Kidney (tissue), 13 donors: ENCODE measurements at regions not wholly inside any gene's neighbourhood (a gene's known extent, or its start where the extent isn't known, plus 50 kb on each side); places are given as distances from the start of the nearest gene placed in this dataset.

Experiments used
- DNase-seq, 5 donors: peaks; one replicate each; pipeline ENCODE4 v3.0.0-alpha.2; 2013 to 2020
- FAIRE-seq: peaks from 2 replicates; lab custom pipeline; 2012; peaks lifted over from hg19 to GRCh38; lab: Jason Lieb, UNC
- H3K27ac ChIP-seq, 2 donors: one replicate each; pipeline ENCODE4 v1.7.0; 2013; ENCODE audit warnings: low read depth in 2 of 2, low read length in 2 of 2, inconsistent platforms in 1 of 2
- H3K27me3 ChIP-seq: one replicate; pipeline ENCODE4 v1.7.1; 2013; ENCODE audit warnings: low read length, inconsistent platforms; ENCODE audit not compliant: control insufficient read depth, insufficient read depth
- H3K36me3 ChIP-seq, 3 donors: one replicate each; pipeline versions ENCODE4 v1.7.0 to v1.7.1; 2013; ENCODE audit warnings: low read length in 3 of 3, control low read depth in 1 of 3, inconsistent platforms in 1 of 3; ENCODE audit not compliant: insufficient read depth in 3 of 3, control insufficient read depth in 2 of 3
- H3K4me1 ChIP-seq, 3 donors: one replicate each; pipeline versions ENCODE4 v1.7.0 to v1.7.1; 2013; ENCODE audit warnings: low read length in 3 of 3, inconsistent platforms in 1 of 3, low read depth in 1 of 3; ENCODE audit not compliant: control insufficient read depth in 2 of 3, insufficient read depth in 2 of 3
- H3K4me3 ChIP-seq, 3 donors: one replicate each; pipeline versions ENCODE4 v1.7.0 to v1.8.1; 2013; ENCODE audit warnings: low read length in 3 of 3, control low read depth in 1 of 3, inconsistent platforms in 1 of 3
- H3K9ac ChIP-seq, 3 donors: one replicate each; pipeline versions ENCODE4 v1.7.0 to v1.7.1; 2013; ENCODE audit warnings: low read length in 3 of 3, control low read depth in 1 of 3, inconsistent platforms in 1 of 3
- H3K9me3 ChIP-seq, 3 donors: one replicate each; pipeline versions ENCODE4 v1.7.0 to v1.7.1; 2013; ENCODE audit warnings: low read length in 3 of 3, control low read depth in 1 of 3, inconsistent platforms in 1 of 3; ENCODE audit not compliant: control insufficient read depth in 2 of 3, insufficient read depth in 1 of 3
- intact Hi-C: fragments of 100-400 bp; cut with DNase I; formaldehyde crosslinking; loops from one replicate; pipeline ENCODE4 v1.11.1; 2022
- TF ChIP-seq, protein P1 (sequence below): IDR thresholded peaks from 3 replicates; pipeline ENCODE4 v1.5.1; 2012; ENCODE audit warnings: mild to moderate bottlenecking, moderate library complexity, borderline replicate concordance; ENCODE audit not compliant: insufficient read depth; ENCODE audit errors: extremely low read depth
- donor health status: control.
- donor health status: control.
- donor health status: control.
- donor health status: control.
- donor health status: control.
- donor health status: DM: yes; HTN: yes; CAD: no.
- donor health status: Normal renal cell carcinoma (clear cell type).

DNA sequence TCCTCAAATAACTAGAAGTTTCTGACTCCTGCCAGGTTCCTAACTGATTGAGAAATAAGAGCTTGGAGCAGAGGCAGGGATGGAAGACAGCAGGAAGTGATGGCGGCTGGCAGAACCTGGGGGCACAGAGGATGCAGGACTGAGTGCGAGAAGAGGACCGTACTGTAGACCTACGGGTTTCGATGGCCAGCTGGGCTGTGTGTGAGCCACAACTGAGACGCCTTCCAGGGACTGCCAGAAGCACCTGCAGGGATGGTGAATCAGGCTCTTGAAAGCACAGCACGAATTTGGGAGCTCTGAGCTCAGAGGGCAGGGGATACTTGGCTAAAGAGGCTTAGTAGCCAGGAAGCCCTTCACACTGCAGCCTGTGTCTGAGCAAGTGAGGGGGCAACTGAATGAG is 165.6 kb downstream of the ABHD5 start:
- intact Hi-C loops = no loop called here
- TF ChIP-seq, protein P1, sequence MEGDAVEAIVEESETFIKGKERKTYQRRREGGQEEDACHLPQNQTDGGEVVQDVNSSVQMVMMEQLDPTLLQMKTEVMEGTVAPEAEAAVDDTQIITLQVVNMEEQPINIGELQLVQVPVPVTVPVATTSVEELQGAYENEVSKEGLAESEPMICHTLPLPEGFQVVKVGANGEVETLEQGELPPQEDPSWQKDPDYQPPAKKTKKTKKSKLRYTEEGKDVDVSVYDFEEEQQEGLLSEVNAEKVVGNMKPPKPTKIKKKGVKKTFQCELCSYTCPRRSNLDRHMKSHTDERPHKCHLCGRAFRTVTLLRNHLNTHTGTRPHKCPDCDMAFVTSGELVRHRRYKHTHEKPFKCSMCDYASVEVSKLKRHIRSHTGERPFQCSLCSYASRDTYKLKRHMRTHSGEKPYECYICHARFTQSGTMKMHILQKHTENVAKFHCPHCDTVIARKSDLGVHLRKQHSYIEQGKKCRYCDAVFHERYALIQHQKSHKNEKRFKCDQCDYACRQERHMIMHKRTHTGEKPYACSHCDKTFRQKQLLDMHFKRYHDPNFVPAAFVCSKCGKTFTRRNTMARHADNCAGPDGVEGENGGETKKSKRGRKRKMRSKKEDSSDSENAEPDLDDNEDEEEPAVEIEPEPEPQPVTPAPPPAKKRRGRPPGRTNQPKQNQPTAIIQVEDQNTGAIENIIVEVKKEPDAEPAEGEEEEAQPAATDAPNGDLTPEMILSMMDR = no peak

DNA sequence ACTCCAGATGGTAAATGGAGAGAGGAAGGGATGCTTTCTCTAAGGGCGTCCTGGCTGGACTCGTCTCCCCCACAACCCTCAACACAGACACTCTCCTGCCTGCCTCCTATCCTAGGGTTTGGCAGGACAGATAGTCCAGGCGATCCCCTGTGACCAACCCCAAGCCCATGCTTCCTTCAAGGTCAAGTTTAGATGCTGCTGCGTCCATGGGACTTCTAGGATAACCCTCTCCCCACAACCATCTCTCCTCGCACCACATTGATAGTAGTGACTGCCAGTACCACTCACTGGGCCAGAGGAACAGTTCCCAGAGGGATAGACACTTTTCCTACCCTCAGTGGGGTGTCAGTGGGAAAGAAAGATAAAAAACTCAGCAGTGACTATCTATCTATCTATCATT is 166.0 kb downstream of the ABHD5 start:
- DNase-seq = no peak
- H3K4me1 ChIP-seq = no peaks in the 10 kb centered on the region
- intact Hi-C loops = no loop called here
- no peak overlapping the region for H3K27ac ChIP-seq
- no peak overlapping the region for H3K9ac ChIP-seq
- no peak for FAIRE-seq
- H3K27me3 ChIP-seq = no peaks in the 10 kb centered on the region
- H3K4me3 ChIP-seq = no peak overlapping the region
- no peaks in the 10 kb centered on the region for H3K36me3 ChIP-seq
- H3K9me3 ChIP-seq = no peaks in the 10 kb centered on the region
- TF ChIP-seq, protein P1 = no peak

More for the DNA sequence above, 165.6 kb downstream of the ABHD5 start:
- no peak for FAIRE-seq
- Histone ChIP-seq H3K4me3 (no peak overlapping the region), H3K4me1 (no peaks in the 10 kb centered on the region), H3K27me3 (no peaks in the 10 kb centered on the region), H3K9ac (no peak overlapping the region), H3K36me3 (no peaks in the 10 kb centered on the region), H3K27ac (no peak overlapping the region), H3K9me3 (no peaks in the 10 kb centered on the region)
- DNase-seq = no peak

DNA sequence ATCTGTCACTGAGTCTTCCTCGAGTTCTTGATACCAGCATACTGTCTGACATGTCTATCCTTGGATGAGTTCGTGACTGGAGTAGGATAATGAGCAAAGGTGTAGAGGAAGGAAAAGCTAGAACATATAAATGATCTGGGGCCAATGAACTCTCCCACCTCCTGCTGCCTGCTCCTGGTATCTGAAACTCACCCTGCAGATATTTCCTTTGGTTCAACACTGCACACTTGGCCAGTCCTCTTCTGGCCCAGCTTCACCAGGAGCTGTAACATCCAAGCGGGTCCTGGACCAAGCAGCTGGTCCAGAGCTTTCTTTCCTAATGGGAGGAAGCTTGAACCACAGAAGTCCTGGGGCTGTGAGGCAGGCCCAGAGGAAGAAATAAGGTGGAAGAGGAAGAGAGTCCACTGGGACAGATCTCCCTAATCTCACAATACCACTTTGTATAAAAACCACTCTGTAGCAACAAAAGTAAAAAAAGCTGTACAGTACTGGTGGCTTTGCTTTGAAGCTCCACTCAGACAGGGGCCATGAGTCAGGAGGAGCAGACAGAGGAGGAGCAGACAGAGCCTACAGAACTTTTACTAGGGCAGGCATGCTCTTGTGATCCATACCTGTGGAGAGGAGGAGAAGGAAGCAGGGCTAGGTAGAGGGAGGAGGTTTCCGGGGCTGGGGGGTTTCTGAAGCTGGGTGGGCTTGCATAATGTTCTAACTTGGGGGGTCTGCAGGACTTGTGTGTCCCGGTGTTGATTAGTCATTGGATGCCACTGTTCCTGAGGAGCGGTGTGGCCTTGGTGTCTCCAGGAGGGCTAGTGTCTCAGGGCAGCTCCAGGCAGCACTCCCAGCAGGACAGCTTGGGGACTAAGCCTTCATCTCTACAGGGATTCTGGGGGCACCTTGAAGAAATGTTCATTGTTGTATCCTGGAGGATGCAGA is 166.9 kb downstream of the ABHD5 start:
- Histone ChIP-seq H3K27me3 (no peaks in the 10 kb centered on the region), H3K4me1 (no peaks in the 10 kb centered on the region), H3K36me3 (no peaks in the 10 kb centered on the region), H3K4me3 (no peak overlapping the region), H3K27ac (no peak overlapping the region), H3K9ac (no peak overlapping the region), H3K9me3 (no peaks in the 10 kb centered on the region)
- DNase-seq (no peak), FAIRE-seq (no peak)
- intact Hi-C loops = no loop called here
- TF ChIP-seq, protein P1 = no peak
